ENCODE measurements at regions not wholly inside any gene's neighbourhood (a gene's known extent, or its start where the extent isn't known, plus 50 kb on each side); places are given as distances from the start of the nearest gene placed in this dataset.

DNA sequence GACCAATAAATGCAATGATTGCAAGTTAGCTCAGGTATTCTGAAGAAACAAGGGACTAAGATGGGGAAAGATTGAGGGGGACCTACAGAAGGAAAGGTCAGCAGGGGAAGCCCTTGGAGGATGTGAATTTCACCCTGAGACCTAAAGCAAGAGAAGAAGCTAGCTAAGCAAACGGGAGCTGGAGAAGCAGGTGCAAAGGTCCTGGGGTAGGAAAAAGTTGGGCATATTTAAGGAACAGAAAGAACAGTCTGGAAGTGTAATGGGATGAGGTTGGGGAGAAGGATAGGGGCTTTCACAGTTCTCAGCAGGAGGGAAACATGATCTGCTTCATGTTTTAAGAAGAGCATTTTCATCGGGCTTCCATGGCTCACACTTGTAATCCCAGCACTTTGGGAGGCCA is 89.7 kb upstream of the SLC45A1 start:
- TF ChIP-seq, protein P1, sequence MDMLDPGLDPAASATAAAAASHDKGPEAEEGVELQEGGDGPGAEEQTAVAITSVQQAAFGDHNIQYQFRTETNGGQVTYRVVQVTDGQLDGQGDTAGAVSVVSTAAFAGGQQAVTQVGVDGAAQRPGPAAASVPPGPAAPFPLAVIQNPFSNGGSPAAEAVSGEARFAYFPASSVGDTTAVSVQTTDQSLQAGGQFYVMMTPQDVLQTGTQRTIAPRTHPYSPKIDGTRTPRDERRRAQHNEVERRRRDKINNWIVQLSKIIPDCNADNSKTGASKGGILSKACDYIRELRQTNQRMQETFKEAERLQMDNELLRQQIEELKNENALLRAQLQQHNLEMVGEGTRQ (IDR thresholded peaks at IDR 0.05; ENCODE audit: low read depth, low read length), result no peak
- TF ChIP-seq, protein P2, sequence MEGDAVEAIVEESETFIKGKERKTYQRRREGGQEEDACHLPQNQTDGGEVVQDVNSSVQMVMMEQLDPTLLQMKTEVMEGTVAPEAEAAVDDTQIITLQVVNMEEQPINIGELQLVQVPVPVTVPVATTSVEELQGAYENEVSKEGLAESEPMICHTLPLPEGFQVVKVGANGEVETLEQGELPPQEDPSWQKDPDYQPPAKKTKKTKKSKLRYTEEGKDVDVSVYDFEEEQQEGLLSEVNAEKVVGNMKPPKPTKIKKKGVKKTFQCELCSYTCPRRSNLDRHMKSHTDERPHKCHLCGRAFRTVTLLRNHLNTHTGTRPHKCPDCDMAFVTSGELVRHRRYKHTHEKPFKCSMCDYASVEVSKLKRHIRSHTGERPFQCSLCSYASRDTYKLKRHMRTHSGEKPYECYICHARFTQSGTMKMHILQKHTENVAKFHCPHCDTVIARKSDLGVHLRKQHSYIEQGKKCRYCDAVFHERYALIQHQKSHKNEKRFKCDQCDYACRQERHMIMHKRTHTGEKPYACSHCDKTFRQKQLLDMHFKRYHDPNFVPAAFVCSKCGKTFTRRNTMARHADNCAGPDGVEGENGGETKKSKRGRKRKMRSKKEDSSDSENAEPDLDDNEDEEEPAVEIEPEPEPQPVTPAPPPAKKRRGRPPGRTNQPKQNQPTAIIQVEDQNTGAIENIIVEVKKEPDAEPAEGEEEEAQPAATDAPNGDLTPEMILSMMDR (conservative IDR thresholded peaks at IDR 0.05; ENCODE audit: low read depth, low read length), result no peak
- TF ChIP-seq BHLHE40 (IDR thresholded peaks at IDR 0.05; ENCODE audit: low read depth, low read length), result no peak
- TF ChIP-seq, protein P3, sequence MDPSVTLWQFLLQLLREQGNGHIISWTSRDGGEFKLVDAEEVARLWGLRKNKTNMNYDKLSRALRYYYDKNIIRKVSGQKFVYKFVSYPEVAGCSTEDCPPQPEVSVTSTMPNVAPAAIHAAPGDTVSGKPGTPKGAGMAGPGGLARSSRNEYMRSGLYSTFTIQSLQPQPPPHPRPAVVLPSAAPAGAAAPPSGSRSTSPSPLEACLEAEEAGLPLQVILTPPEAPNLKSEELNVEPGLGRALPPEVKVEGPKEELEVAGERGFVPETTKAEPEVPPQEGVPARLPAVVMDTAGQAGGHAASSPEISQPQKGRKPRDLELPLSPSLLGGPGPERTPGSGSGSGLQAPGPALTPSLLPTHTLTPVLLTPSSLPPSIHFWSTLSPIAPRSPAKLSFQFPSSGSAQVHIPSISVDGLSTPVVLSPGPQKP (IDR thresholded peaks at IDR 0.05; ENCODE audit: borderline replicate concordance, low read depth, low read length), result no peak
- TF ChIP-seq POLR2A (IDR thresholded peaks at IDR 0.05; ENCODE audit: low read depth, low read length), result no peak
- TF ChIP-seq MAZ (IDR thresholded peaks at IDR 0.05; ENCODE audit: borderline replicate concordance, low read depth, low read length), result no peak
- no peak for TF ChIP-seq RCOR1 (IDR thresholded peaks at IDR 0.05; ENCODE audit: insufficient replicate concordance, low read length)
- no peak for TF ChIP-seq RAD21 (IDR thresholded peaks at IDR 0.05; ENCODE audit: low read length)
- TF ChIP-seq MXI1 (IDR thresholded peaks at IDR 0.05; ENCODE audit: borderline replicate concordance, low read depth, low read length), result no peak
- TF ChIP-seq CEBPB (IDR thresholded peaks at IDR 0.05; ENCODE audit: low read depth, low read length), result no peak
- no peak for TF ChIP-seq MAFK (IDR thresholded peaks at IDR 0.05; ENCODE audit: low read depth, low read length)
- no peak for TF ChIP-seq SMC3 (IDR thresholded peaks at IDR 0.05; ENCODE audit: low read depth, low read length)
- no peak for TF ChIP-seq RFX5 (IDR thresholded peaks at IDR 0.05; ENCODE audit: low read depth, low read length)
